Astrocyte of the cerebellum (primary cell): ENCODE measurements at regions not wholly inside any gene's neighbourhood (a gene's known extent, or its start where the extent isn't known, plus 50 kb on each side); places are given as distances from the start of the nearest gene placed in this dataset.

ENCODE experiments used
- DNase-seq: peaks from one replicate; pipeline ENCODE4 v3.0.0-alpha.2; 2011; ENCODE audit warnings: low read depth
- H3K4me3 ChIP-seq: 2 replicates; pipeline ENCODE4 v1.5.1; 2011; ENCODE audit warnings: mild to moderate bottlenecking, low read depth, low read length, moderate library complexity
- CTCF ChIP-seq: IDR thresholded peaks from 2 replicates; pipeline ENCODE4 v1.5.1; 2012; ENCODE audit warnings: low read length, low read depth, moderate library complexity, mild to moderate bottlenecking; ENCODE audit errors: missing control alignments
- in situ Hi-C: cut with HindIII; loops from 2 replicates; pipeline ENCODE4 v1.10.0; 2017; ENCODE audit warnings: low sequenced_read_pairs

- TF ChIP-seq CTCF = no peak
- H3K4me3 ChIP-seq = no peak overlapping the region
- in situ Hi-C loops = no loop called here
- DNase-seq = peak; percentile 67
Observed at GRCh38 chr16:86824751-86825296, 246.5 kb downstream of the FOXL1 start.

- in situ Hi-C loops = no loop called here
- no peak for TF ChIP-seq CTCF
- H3K4me3 ChIP-seq = no peak overlapping the region
- no peak for DNase-seq
Observed at GRCh38 chr16:86825631-86826030, 247.3 kb downstream of the FOXL1 start.

- H3K4me3 ChIP-seq = no peak overlapping the region
- in situ Hi-C loops = no loop called here
Observed at GRCh38 chr16:86826941-86827340, 248.6 kb downstream of the FOXL1 start.

GRCh38 chr16:86827521-86827920, 249.2 kb downstream of the FOXL1 start:
- no peak for TF ChIP-seq CTCF
- no peak overlapping the region for H3K4me3 ChIP-seq
- no peak for DNase-seq
- in situ Hi-C loops = no loop called here

More at GRCh38 chr16:86826941-86827340, 248.6 kb downstream of the FOXL1 start:
- no peak for DNase-seq
- no peak for TF ChIP-seq CTCF

GRCh38 chr16:86828202-86828601, 249.9 kb downstream of the FOXL1 start:
- in situ Hi-C loops = no loop called here
- no peak overlapping the region for H3K4me3 ChIP-seq
- no peak for TF ChIP-seq CTCF
- DNase-seq = no peak

GRCh38 chr16:86828653-86829052, 250.3 kb downstream of the FOXL1 start:
- in situ Hi-C loops = no loop called here
- DNase-seq = no peak
- H3K4me3 ChIP-seq = no peak overlapping the region
- no peak for TF ChIP-seq CTCF
